ENCODE measurements at regions not wholly inside any gene's neighbourhood (a gene's known extent, or its start where the extent isn't known, plus 50 kb on each side); places are given as distances from the start of the nearest gene placed in this dataset.

DNA sequence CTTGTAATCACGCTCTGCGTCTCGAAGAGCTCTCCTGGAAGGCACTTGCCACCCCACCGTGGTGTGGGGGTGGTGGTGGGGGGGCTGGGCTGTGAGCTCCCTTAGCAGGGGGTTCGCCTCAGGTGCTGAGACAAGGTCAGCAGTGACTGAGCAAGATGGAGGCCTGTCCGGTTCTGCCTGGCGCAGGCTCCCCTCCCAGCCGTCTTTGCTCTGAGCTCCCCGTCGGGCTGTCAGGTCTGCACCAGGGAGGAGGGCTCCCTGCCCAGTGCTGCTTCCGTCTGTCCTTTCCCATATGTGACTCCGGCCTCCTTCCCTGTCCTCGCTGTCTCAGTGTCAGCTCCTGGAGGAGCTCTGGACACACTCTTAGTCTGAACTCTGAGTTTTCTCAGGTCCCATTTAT lies 80.0 kb downstream of the PLXNA1 start:
- peaks cover 17% of the 10 kb centered on the region for H3K27me3 Mint-ChIP-seq (ENCODE audit: low read depth)

DNA sequence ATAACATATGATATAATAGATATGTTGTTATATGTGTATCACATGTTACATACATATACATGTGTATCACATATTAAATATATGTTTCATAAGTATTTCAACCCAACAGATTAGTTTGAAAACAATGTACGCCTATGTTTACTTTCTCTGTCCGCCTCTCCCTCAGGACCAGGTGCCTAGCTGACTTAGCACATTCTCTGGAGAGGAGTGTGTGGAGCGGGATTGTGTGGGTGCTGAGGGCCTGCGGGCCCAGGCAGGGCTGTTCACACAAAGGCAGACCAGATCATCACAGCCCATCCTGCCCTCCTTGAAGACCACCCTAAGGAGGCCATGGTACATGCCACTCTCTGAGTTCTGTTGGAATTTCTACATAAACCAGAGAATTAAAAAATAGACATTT lies 81.0 kb downstream of the PLXNA1 start:
- H3K36me3 Mint-ChIP-seq (ENCODE audit: low read depth), result no peaks in the 10 kb centered on the region
- peaks cover 12% of the 10 kb centered on the region for H3K27me3 Mint-ChIP-seq (ENCODE audit: low read depth)
- no peak overlapping the region for H3K27ac Mint-ChIP-seq (ENCODE audit: unreplicated experiment)
- no peak for DNase-seq (ENCODE audit: low spot score)
- H3K9me3 Mint-ChIP-seq (ENCODE audit: low read depth), result peaks cover 3% of the 10 kb centered on the region
- TF ChIP-seq, protein P1, sequence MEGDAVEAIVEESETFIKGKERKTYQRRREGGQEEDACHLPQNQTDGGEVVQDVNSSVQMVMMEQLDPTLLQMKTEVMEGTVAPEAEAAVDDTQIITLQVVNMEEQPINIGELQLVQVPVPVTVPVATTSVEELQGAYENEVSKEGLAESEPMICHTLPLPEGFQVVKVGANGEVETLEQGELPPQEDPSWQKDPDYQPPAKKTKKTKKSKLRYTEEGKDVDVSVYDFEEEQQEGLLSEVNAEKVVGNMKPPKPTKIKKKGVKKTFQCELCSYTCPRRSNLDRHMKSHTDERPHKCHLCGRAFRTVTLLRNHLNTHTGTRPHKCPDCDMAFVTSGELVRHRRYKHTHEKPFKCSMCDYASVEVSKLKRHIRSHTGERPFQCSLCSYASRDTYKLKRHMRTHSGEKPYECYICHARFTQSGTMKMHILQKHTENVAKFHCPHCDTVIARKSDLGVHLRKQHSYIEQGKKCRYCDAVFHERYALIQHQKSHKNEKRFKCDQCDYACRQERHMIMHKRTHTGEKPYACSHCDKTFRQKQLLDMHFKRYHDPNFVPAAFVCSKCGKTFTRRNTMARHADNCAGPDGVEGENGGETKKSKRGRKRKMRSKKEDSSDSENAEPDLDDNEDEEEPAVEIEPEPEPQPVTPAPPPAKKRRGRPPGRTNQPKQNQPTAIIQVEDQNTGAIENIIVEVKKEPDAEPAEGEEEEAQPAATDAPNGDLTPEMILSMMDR (IDR thresholded peaks at IDR 0.05), result no peak
- H3K4me1 Mint-ChIP-seq (ENCODE audit: low read depth), result peaks cover 2% of the 10 kb centered on the region
- H3K4me3 Mint-ChIP-seq (ENCODE audit: unreplicated experiment), result no peak overlapping the region

More for the DNA sequence above, 80.0 kb downstream of the PLXNA1 start:
- Mint-ChIP-seq H3K4me1 (ENCODE audit: low read depth) (peaks cover 2% of the 10 kb centered on the region), H3K4me3 (ENCODE audit: unreplicated experiment) (no peak overlapping the region), H3K27ac (ENCODE audit: unreplicated experiment) (no peak overlapping the region), H3K36me3 (ENCODE audit: low read depth) (peaks cover 1% of the 10 kb centered on the region), H3K9me3 (ENCODE audit: low read depth) (peaks cover 10% of the 10 kb centered on the region)
- peak; percentile 60 for DNase-seq (ENCODE audit: low spot score)
- TF ChIP-seq, protein P1 (IDR thresholded peaks at IDR 0.05), result no peak

DNA sequence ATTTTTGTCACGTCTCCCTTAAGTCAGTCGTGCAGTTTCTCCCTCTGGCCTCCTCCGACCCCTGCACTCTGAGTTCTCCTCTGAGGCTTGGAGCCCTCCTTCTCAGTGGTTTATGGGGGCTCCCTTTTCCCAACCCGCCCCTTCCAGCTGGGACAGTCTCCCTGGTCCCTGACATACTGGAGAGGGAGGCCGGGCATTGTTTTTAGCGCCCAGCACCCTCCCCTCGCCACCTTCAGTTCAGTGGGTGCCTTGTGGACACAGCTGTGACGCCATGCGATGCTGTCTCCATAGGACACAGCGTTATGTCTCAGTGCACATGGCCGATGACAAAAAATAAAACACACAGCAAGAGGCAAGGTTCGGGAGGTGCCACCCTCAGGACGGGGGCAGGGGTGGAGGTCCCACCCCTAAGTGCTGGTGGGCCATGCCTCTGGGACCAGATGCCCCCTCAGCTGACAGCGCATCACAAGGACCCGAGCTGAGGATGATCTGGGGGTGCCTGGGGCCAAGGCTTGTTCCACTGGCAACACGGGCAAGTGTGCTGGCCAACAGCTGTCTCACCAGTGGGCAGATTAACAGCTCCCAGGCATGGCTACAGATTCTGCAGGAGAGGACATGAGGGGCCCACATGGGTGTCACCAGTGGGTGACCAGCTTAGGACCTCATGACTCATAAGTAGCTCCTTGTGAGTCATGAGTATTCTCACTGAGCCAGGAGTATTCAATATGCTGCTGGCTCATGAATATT lies 81.6 kb downstream of the PLXNA1 start:
- TF ChIP-seq, protein P1 (IDR thresholded peaks at IDR 0.05), result no peak
- no peaks in the 10 kb centered on the region for H3K9me3 Mint-ChIP-seq (ENCODE audit: low read depth)
- peak; percentile 63 for DNase-seq (ENCODE audit: low spot score)
- no peak overlapping the region for H3K27ac Mint-ChIP-seq (ENCODE audit: unreplicated experiment)
- H3K27me3 Mint-ChIP-seq (ENCODE audit: low read depth), result peaks cover 12% of the 10 kb centered on the region
- no peak overlapping the region for H3K4me3 Mint-ChIP-seq (ENCODE audit: unreplicated experiment)
- no peaks in the 10 kb centered on the region for H3K36me3 Mint-ChIP-seq (ENCODE audit: low read depth)
- peaks cover 2% of the 10 kb centered on the region for H3K4me1 Mint-ChIP-seq (ENCODE audit: low read depth)

DNA sequence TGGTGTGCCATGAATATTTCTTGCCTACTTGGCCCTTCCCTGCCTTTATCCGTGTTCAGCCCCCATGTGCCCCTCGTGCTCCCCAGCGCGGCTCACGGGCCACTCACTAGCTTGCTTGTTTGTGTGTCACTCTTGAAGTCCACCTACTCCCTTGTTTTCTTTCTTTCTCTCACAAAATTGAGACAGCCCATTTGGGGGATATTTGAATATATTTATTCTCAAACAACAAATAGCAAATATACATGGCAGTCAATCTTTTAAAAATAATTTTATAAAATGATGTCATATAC lies 82.2 kb downstream of the PLXNA1 start:
- no peak overlapping the region for H3K4me3 Mint-ChIP-seq (ENCODE audit: unreplicated experiment)
- H3K4me1 Mint-ChIP-seq (ENCODE audit: low read depth), result peaks cover 2% of the 10 kb centered on the region
- H3K9me3 Mint-ChIP-seq (ENCODE audit: low read depth), result no peaks in the 10 kb centered on the region
- no peaks in the 10 kb centered on the region for H3K36me3 Mint-ChIP-seq (ENCODE audit: low read depth)
- TF ChIP-seq, protein P1 (IDR thresholded peaks at IDR 0.05), result no peak
- H3K27ac Mint-ChIP-seq (ENCODE audit: unreplicated experiment), result no peak overlapping the region
- H3K27me3 Mint-ChIP-seq (ENCODE audit: low read depth), result peaks cover 15% of the 10 kb centered on the region
- peak; percentile 37 for DNase-seq (ENCODE audit: low spot score)

DNA sequence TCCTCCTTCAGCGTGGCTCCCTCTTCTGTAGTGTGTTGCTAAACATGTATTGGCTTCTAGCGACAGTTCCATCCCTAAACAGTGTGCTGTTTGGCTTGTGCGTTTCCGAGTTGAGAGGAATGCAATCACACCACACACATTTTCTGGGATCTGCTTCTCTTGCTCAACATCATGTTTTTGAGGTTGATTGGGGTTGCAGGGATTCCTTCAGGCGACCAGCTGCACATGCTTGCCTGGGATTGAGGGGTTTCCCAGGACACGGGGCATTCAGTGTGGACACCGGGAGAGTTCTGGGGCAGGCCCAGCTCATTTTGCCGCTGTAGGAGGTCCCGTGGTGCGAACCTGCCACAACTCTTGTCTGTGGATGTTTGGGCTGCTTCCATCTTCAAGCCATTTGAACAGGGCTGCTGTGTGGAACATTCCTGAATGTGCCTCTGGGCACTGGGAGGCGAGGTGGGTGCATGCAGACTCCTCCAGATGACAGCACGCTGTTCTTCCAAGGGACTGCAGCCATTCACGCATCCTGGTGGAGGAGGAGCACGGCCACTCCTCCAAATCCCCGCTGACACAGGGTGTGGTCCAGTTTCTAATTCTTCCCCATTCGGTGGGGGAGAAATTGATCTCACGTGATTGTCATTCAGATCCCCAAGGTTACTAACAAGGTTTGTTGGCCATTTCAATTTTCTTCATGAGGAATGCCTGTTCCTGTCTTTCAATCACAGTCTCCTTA lies 82.8 kb downstream of the PLXNA1 start:
- TF ChIP-seq, protein P1 (IDR thresholded peaks at IDR 0.05), result no peak
- Mint-ChIP-seq H3K27ac (ENCODE audit: unreplicated experiment) (no peak overlapping the region), H3K36me3 (ENCODE audit: low read depth) (no peaks in the 10 kb centered on the region), H3K27me3 (ENCODE audit: low read depth) (peaks cover 17% of the 10 kb centered on the region), H3K4me3 (ENCODE audit: unreplicated experiment) (no peak overlapping the region), H3K4me1 (ENCODE audit: low read depth) (peaks cover 2% of the 10 kb centered on the region), H3K9me3 (ENCODE audit: low read depth) (no peaks in the 10 kb centered on the region)
- peak; percentile 49 for DNase-seq (ENCODE audit: low spot score)

All from chondrocyte (in vitro differentiated cells).